ENCODE measurements at regions not wholly inside any gene's neighbourhood (a gene's known extent, or its start where the extent isn't known, plus 50 kb on each side); places are given as distances from the start of the nearest gene placed in this dataset.

GRCh38 chr3:162152636-162153035 lies 656.0 kb downstream of the OTOL1 start:
- FAIRE-seq (peak; percentile 18), DNase-seq (ENCODE audit: low spot score) (peak; percentile 8), ATAC-seq (no peak)
- Histone ChIP-seq H3K9ac (ENCODE audit: insufficient read depth, low read depth, low read length) (no peak overlapping the region), H3K27me3 (ENCODE audit: control insufficient read depth in 1 of 2, insufficient read depth in 2 of 2, low read length in 2 of 2) (no peaks in the 10 kb centered on the region), H3K79me2 (ENCODE audit: insufficient read depth, low read length) (no peaks in the 10 kb centered on the region), H3K4me1 (ENCODE audit: insufficient read depth, low read length) (peaks cover 5% of the 10 kb centered on the region; the same call in 1 of the 2 replicates), H2AFZ (ENCODE audit: low read length) (no peak overlapping the region), H3K36me3 (replicated peaks in 1 of 2; ENCODE audit: control insufficient read depth in 1 of 2, insufficient read depth in 2 of 2, low read length in 2 of 2) (no peaks in the 10 kb centered on the region), H3K9me3 (ENCODE audit: low read length) (no peaks in the 10 kb centered on the region), H3K4me3 (replicated peaks in 1 of 3; ENCODE audit: insufficient read depth in 1 of 3, low read depth in 2 of 3, low read length in 3 of 3) (no peak overlapping the region), H4K20me1 (ENCODE audit: insufficient read depth, low read length) (no peaks in the 10 kb centered on the region), H3K4me2 (ENCODE audit: low read depth, low read length) (no peak overlapping the region), H3K27ac (ENCODE audit: extremely low read length, insufficient read depth, low read length) (no peak overlapping the region)
- POLR2A ChIA-PET = no interaction called here
- CTCF ChIA-PET (ENCODE audit: low intra/inter-chr PET ratio, low total read pairs) = no interaction called here
- in situ Hi-C loops (cut with HindIII; ENCODE audit: extremely low pct_ligation_motif_present, low pct_unique_long_range_greater_than_20kb) (loop anchor here (5.0 kb wide), 1 partner anchor 85 kb away; no protein-coding TSS in a partner anchor), intact Hi-C loops (cut with micrococcal nuclease; ENCODE audit: unreplicated experiment) (no loop called here)
- TF ChIP-seq SKI (IDR thresholded peaks at IDR 0.05; ENCODE audit: partially characterized antibody) = no peak
- no TSS peak for BruUV-seq (replicated peaks)
- WGBS (ENCODE audit: low lambda C conversion rate) = 4% methylated on average over 2 of the region's 2 CpGs

- Histone ChIP-seq H3K4me3 (replicated peaks in 1 of 3; ENCODE audit: insufficient read depth in 1 of 3, low read depth in 2 of 3, low read length in 3 of 3) (no peak overlapping the region), H3K27me3 (ENCODE audit: control insufficient read depth in 1 of 2, insufficient read depth in 2 of 2, low read length in 2 of 2) (no peaks in the 10 kb centered on the region), H4K20me1 (ENCODE audit: insufficient read depth, low read length) (no peaks in the 10 kb centered on the region), H2AFZ (ENCODE audit: low read length) (no peak overlapping the region), H3K36me3 (replicated peaks in 1 of 2; ENCODE audit: control insufficient read depth in 1 of 2, insufficient read depth in 2 of 2, low read length in 2 of 2) (no peaks in the 10 kb centered on the region), H3K9ac (ENCODE audit: insufficient read depth, low read depth, low read length) (no peak overlapping the region), H3K79me2 (ENCODE audit: insufficient read depth, low read length) (no peaks in the 10 kb centered on the region), H3K4me1 (ENCODE audit: insufficient read depth, low read length) (no peaks in the 10 kb centered on the region), H3K9me3 (ENCODE audit: low read length) (no peaks in the 10 kb centered on the region), H3K4me2 (ENCODE audit: low read depth, low read length) (no peak overlapping the region), H3K27ac (ENCODE audit: extremely low read length, insufficient read depth, low read length) (no peak overlapping the region)
- in situ Hi-C loops (cut with HindIII; ENCODE audit: extremely low pct_ligation_motif_present, low pct_unique_long_range_greater_than_20kb) (no loop called here), intact Hi-C loops (cut with micrococcal nuclease; ENCODE audit: unreplicated experiment) (no loop called here)
- no peak for ATAC-seq
- ChIA-PET CTCF (ENCODE audit: low intra/inter-chr PET ratio, low total read pairs) (no interaction called here), POLR2A (no interaction called here)
- no TSS peak for BruUV-seq (replicated peaks)
- no peak for FAIRE-seq
- TF ChIP-seq PAX8 (CRISPR knock-in tag; IDR thresholded peaks at IDR 0.05; ENCODE audit: borderline replicate concordance) (no peak), CEBPB (IDR thresholded peaks at IDR 0.05; ENCODE audit: borderline replicate concordance, low read depth, low read length) (peak; percentile 66; the same call in 1 of the 2 replicates), ZNF234 (CRISPR knock-in tag; conservative IDR thresholded peaks at IDR 0.05) (no peak), ZNF136 (CRISPR knock-in tag; IDR thresholded peaks at IDR 0.05; ENCODE audit: low read depth) (no peak)
- no peak for DNase-seq (ENCODE audit: low spot score)
Observed at GRCh38 chr3:162161595-162161994, 665.0 kb downstream of the OTOL1 start.

All from HepG2 (cell line).